Epithelial cell of esophagus (primary cell): ENCODE measurements at regions not wholly inside any gene's neighbourhood (a gene's known extent, or its start where the extent isn't known, plus 50 kb on each side); places are given as distances from the start of the nearest gene placed in this dataset.
A peak's percentile ranks its signal among the peaks of the same experiment; 100 is the strongest.

ENCODE experiments used
- DNase-seq: peaks from one replicate; pipeline ENCODE4 v3.0.0; 2010; ENCODE audit warnings: low read depth
- H3K4me3 ChIP-seq: 2 replicates; pipeline ENCODE4 v1.5.1; 2011; ENCODE audit warnings: mild to moderate bottlenecking, low read length, control low read depth
- TF ChIP-seq, protein P1 (sequence below): IDR thresholded peaks from 2 replicates; pipeline ENCODE4 v1.5.1; 2011; ENCODE audit warnings: low read depth, mild to moderate bottlenecking, low read length, control low read depth, inconsistent platforms; ENCODE audit not compliant: insufficient read depth; ENCODE audit errors: missing control alignments

DNA sequence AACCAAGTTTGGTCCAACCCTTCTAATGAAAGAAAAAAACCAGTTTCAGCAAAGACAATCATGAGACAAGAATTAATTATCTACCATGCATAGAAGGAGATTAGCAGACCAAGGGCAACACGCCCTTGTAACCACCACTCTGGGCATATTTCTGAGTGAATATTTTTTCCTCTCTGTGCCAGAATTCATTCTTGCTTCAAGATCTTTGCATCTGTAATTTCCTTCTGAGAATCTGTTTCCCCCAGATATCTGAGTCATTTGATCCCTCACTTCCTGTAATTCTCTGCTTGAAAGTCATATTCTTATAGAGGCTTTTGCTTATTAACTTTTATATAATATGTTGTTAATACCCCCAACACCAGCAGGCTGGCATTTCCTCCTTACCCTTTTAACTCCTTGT lies 243.7 kb downstream of the SLC16A7 start:
- TF ChIP-seq, protein P1, sequence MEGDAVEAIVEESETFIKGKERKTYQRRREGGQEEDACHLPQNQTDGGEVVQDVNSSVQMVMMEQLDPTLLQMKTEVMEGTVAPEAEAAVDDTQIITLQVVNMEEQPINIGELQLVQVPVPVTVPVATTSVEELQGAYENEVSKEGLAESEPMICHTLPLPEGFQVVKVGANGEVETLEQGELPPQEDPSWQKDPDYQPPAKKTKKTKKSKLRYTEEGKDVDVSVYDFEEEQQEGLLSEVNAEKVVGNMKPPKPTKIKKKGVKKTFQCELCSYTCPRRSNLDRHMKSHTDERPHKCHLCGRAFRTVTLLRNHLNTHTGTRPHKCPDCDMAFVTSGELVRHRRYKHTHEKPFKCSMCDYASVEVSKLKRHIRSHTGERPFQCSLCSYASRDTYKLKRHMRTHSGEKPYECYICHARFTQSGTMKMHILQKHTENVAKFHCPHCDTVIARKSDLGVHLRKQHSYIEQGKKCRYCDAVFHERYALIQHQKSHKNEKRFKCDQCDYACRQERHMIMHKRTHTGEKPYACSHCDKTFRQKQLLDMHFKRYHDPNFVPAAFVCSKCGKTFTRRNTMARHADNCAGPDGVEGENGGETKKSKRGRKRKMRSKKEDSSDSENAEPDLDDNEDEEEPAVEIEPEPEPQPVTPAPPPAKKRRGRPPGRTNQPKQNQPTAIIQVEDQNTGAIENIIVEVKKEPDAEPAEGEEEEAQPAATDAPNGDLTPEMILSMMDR: no peak
- DNase-seq: peak; percentile 30
- no peak overlapping the region for H3K4me3 ChIP-seq

DNA sequence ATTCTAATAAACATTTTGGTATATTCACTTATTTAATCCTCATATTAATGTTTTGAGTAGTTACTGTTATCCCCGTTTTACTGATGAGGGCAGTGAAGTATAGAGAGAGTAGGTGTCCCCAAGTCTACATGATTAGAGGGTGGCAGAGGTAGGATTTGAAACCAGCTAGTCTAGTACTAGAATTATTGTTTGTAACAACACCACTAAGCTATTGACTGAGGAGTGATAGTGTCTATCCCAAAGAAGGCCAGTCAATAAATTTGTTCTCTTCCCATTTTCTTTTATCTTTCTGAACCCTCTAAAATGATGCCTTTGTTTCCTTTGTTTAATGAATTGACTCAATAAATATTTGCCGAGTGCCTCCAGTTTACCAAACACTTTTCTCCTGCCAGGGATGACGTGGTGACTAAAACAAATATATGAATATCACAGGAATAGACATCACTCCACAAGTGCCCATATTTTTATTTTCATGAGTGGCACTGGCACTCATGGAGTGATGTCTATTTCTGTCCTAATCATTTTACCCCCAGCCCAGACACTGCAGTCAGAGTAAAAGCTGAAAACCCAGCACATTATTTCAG lies 247.5 kb downstream of the SLC16A7 start:
- TF ChIP-seq, protein P1: no peak
- H3K4me3 ChIP-seq: no peak overlapping the region
- DNase-seq: no peak

DNA sequence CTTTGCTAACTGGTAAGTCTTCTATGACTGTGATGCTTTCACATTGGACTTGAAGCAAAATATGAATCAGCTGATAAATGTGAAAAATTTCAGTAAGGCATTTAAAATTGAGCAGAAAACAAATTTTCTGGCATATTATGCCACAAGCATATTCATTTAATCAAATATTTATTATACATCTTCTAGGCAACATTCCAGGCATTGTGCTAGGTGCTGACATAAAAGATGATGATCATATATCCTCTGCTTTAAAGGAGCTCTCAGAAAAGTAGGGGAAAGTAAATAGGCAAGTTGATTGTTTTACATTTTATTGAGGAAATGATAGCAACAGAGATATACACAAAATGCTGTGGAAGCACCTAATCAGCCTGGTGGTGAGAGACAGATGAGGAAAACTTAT lies 248.9 kb downstream of the SLC16A7 start:
- DNase-seq: no peak
- TF ChIP-seq, protein P1: no peak
- H3K4me3 ChIP-seq: no peak overlapping the region

DNA sequence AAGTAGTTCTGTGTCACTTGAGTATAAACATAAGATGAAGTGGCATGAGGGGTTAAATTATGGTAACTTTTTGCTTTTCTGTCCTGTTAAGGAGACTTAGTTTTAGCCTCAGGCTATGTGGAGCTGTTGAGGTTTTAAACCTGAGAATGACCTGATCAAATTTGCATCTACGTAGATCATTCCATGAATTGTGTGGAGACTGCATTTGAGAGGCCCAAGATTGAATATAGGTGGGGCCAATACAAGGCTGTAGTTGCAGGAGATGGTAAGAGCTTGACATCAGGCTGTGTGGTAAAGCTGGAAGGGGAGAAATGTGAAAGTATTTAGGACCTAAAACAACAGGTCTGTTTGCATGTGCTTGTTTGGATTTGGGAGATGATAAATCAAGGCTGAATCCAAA lies 249.5 kb downstream of the SLC16A7 start:
- TF ChIP-seq, protein P1: no peak
- H3K4me3 ChIP-seq: no peak overlapping the region
- DNase-seq: no peak

DNA sequence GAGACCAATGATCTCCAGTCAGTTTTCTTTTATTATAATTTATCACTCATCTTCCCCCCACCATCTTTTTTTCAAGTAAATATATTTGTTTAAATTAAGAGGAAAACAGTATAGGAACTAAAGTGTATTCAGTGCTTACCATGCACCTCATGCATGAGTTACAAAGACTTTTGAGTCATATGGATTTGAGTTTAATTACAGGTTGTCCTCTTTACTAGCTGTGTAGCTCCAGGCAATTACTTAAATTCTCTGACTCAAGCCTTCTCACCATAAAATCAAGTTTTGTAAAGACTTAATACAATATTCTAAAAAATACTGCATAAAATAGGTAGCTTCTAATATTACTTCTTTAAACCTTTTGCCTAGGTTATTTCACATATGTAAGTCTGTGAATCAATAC lies 251.3 kb downstream of the SLC16A7 start:
- TF ChIP-seq, protein P1: no peak
- peak; percentile 74 for DNase-seq
- no peak overlapping the region for H3K4me3 ChIP-seq

DNA sequence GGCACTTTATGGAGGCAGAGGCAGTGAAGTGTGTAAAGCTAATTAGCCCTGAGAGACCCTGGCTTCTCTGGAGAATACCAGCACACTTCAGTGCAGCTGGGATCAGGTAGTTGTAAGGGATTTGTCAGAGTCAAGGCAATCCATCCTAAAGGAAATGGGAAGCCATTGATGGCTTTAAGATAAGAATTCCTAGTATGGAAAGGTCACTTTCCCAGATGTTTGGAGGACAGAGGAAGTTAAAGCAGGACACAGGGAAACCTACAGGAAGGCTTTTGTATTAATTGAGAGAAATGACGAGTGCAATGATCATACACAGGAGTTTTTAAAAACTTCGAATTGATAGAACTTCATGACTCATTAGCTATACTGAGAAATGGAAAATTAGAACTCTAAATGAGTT lies 254.4 kb downstream of the SLC16A7 start:
- DNase-seq: no peak
- TF ChIP-seq, protein P1: no peak
- H3K4me3 ChIP-seq: no peak overlapping the region

DNA sequence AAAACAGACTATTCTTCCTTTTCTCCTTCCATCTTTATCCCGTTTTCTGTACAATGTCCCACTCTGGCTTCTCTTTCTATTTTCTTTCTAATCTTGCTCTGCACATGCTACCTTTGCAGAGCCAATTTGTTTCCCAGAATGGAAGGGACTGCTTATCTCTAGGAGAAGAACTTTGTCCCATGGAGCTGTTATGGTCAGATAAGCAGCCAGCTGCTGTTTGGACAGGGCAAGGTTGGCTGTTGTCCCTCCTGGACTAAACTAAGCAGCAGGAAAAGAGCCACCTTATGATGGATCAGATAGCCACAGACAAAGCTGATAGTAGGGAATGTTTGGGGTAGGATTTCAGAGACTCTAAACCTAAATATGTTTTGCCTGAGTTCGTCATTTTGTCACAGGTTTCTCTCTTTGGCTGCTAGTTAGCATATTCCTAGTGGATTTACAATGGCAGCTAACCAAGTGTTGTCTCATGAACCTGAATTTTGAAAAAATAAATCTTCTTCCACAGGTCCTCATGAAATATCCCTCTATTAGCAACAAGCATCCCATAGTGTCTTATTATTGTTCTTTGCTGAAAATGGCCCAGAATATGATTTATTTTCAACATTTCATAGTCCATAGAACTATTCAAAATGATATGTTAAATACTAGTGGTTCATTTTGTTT lies 262.8 kb downstream of the SLC16A7 start:
- H3K4me3 ChIP-seq: no peak overlapping the region
- TF ChIP-seq, protein P1: no peak
- no peak for DNase-seq
